GM12892 (cell line): ENCODE measurements at regions not wholly inside any gene's neighbourhood (a gene's known extent, or its start where the extent isn't known, plus 50 kb on each side); places are given as distances from the start of the nearest gene placed in this dataset.

Experiments used
- POLR2A ChIP-seq: IDR thresholded peaks from 2 replicates; pipeline ENCODE4 v1.6.1; 2011; ENCODE audit warnings: low read depth, low read length, control low read depth
- TAF1 ChIP-seq: IDR thresholded peaks from 2 replicates; pipeline ENCODE4 v1.6.1; 2011; ENCODE audit warnings: low read depth, mild to moderate bottlenecking, control low read depth, low read length, borderline replicate concordance

GRCh38 chr10:7108141-7108540, 302.7 kb downstream of the SFMBT2 start:
- TF ChIP-seq TAF1, result no peak
- no peak for TF ChIP-seq POLR2A
